ENCODE measurements at regions not wholly inside any gene's neighbourhood (a gene's known extent, or its start where the extent isn't known, plus 50 kb on each side); places are given as distances from the start of the nearest gene placed in this dataset.
"Not testable (repeated sequence)": the region's sequence is repeated elsewhere in the genome, so short reads cannot be mapped to it uniquely, and the experiment has no call there.

DNA sequence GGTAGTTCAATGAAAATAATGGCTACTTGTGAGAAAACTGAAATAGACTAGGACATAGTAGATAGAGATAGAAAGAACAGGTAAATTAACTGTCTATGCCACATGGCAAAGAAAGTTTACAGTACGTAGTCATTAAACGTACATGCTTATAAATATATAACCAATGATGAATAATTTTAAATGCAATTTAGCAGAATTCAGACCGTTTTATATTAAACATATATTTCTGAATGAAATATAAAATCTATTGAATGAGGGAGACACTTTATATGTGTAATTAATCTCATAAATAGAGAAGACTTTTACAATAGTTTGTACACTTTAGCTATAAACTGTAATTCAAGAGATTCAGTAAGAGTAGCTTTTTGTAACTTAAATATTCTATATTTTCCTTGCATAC lies 124.4 kb upstream of the VPREB1 start:
- no peak for DNase-seq (ENCODE audit: low read depth, low spot score)

DNA sequence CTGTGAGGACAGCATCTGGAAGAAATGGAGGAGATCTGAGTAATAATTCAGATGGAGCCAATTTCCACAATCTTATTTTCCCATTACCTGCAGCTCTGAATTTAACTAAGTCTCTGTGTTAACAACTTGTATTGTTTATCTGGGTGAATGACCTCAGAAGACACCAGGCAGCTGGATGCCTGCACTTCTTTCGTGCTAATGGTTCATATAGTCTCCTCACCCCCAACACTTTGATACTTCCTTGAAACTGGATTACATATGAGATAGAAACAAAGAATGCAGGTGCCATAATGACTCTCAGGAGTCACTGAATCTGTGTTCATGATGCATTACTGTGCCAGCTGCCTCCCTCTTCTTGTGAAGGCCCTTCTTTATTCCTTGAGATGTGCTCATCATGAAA lies 125.6 kb upstream of the VPREB1 start:
- DNase-seq (ENCODE audit: low read depth, low spot score) = no peak

DNA sequence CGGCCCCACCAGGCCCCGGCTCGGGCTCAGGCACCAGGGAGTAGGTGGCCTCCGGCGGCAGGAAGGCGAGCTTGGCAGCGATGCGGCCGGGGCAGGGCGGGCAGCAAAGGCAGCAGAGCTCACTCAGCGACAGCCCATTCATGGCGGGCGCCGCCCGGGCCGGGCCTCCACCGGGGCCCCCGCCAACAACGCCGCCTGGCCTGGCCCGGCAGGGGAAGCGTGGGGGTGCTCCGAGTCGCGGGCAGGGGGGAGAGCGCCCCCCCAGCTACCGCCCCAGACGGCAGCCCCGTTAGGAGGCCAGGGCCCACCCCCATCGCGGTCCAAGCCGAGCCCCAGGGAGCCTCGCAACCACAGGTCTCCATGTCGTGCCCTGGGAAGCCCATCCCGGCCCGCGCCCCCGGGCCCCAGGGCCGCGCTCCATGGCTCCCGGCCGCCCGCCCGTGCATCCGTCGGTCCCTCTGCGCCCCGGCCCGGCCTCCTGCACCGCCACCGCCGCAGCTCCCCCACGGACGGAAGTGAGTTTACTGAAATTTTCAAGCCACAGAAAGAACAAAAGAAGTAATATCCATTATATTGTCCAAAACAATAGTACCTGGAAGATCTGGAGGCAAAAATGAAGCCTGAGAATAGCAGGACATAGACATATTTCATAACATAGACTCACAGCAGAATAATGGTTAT lies 126.6 kb upstream of the VPREB1 start:
- DNase-seq (ENCODE audit: low read depth, low spot score) = not testable (repeated sequence)

DNA sequence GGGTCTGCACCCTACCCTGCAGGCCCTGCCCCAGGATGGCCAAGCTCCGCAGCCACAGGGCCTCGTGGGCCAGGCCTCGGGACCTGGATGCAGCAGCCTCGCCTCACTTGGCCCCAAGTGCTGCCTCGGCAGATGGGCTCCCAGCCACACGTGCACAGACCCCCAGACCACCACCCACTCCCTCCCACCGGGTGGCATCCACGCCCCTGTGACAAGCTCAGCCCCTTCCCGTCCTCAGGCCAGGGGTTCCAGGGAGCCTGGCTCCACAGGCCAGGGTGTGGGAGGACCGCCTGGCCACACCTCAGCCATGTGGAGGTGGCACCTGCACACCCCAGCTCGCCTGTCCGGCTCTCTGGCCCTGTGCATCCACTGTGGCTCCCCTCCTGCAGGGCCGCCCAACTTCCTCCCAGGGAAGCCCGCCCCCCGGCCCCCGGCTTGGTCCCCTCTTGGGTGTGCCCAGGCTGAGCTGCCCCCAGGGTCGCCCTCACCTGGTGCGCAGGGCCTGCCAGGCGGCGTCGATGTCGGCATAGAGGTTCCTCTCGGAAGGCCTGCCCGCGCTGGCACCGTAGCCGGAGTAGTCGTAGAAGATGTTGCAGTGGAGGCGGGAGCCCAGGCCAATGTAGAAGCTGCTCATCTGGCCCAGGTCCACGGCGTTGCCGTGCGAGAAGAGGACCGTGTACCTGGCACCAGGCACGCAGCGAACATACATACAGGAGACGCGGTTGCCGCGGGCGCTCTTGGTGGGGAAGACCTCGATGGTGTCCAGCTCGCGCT lies 127.4 kb upstream of the VPREB1 start:
- DNase-seq (ENCODE audit: low read depth, low spot score) = not testable (repeated sequence)

DNA sequence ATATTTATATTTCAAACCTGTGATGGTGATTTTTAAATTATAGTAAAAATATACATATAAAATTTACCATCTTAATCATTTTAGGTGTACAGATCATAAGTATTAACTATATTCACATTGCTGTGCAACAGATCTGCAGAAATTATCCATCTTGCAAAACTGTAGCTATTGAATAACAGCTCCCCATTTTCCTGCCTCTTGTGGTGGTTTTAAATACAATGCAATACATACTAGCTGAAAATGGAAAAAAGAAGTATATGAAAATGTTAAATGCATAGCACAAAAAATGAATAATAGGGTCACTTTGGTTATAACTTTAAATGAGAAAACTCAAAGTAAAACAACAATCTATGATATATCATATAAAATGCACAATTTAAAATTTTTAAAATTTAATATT lies 130.9 kb upstream of the VPREB1 start:
- DNase-seq (ENCODE audit: low read depth, low spot score) = no peak

DNA sequence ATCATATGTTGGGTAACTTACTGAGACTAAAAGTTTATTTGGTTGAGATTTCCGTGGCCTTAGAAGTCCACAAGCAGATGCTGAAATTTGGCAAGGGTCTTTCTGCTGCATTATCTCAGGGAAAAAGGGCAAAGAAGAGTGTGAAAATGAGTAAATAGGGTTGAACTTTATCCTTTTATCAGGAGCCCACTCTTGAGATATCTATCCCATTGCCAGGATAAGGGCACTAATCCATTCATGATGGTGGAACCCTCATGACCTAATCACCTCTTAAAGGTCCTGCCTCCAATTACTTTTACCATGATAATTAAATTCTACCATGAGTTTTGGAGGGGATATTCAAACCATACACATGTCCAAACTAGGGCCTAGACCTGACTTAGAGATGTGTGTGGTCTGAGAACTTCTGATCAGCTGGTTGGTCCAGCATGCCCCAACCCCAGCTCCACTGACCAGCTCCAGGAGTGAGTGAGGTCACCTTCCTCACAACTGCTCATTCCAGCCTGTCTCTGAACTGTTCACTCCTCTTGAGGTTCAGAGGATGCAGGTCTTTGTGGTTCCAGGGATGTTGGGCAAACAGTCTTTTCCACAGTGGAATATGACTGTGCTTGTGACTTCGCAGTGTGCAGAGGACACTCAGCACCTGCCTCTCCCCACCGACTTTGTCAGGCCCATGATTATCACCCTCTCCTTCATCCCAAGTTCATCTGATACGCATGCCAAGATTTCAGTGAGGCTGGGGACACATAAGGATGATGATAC lies 130.1 kb upstream of the TOP3B start:
- DNase-seq (ENCODE audit: low read depth, low spot score) = no peak

DNA sequence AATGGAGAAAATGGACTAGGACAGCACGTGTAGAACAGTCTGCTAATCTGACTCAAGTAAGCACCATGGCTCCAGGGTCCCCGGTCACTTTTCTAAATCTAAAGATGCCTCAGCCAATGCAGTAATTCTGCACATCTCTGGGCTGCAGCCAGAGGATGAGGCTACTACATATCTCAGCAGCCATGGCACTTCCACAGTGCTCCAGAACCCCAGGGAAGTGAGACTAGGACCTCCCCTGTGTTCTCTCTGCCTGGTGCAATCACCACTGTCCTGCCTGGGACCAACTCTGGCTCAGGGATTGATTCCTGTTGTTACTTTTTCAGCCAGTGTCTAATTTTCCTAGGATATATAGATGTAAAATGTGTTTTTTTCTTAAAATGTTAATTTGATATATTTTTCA lies 129.4 kb upstream of the TOP3B start:
- DNase-seq (ENCODE audit: low read depth, low spot score) = no peak

DNA sequence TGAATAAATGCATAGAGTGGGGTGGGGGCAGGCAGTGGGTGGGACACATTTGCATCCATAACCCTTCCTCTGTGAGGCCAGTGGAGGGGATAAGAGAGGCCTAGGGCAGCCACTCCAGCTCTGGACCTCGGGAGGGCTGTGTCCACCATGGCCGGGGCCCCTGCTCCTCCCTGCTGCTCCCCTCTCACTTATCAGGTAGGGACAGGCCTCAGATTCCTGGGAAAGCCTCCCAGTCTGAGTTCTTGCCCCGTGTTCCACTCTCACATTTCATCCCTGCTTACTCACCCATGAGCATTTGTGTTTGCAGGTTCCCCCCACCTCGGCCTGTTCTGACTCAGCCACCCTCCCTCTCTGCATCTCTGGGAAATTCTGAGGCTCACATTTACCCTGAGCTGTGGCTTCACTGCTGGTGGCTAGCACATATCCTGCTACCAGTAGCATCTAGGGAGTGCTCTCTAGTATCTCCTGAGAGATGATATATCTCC lies 128.7 kb upstream of the TOP3B start:
- DNase-seq (ENCODE audit: low read depth, low spot score) = no peak

DNA sequence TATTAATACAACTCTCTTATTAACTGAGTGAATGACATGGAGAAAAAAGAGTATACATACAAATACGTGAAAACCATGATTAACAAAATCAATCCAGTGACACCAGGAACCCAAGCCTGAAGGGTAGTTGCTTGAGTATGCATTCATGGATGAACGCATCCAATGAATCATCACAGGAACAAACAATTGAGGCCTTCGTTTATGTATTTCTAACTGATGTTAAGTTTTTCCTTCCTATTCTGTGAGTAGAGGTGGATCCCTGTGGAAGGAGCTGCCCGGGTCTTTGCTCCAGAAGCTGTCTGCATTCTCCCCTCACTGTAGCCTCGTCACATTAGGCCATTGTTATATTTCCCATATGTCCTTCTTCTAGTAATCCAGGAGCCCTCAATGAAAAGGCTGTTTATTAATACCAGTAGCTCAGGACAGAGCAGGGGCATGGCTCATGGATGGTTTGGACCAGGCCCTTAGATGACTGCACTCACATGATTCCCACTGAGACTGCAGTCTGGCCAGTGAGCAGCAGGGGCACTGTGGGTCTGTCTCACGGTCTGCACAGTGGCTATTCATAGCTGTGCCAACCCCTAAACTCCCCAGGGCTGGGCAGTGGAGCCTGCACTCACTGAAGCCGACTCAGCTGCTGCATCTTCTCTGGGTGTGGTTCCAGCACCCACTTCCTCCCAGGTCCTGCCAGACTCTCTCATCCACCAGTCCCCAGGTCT lies 128.1 kb upstream of the TOP3B start:
- DNase-seq (ENCODE audit: low read depth, low spot score) = no peak

DNA sequence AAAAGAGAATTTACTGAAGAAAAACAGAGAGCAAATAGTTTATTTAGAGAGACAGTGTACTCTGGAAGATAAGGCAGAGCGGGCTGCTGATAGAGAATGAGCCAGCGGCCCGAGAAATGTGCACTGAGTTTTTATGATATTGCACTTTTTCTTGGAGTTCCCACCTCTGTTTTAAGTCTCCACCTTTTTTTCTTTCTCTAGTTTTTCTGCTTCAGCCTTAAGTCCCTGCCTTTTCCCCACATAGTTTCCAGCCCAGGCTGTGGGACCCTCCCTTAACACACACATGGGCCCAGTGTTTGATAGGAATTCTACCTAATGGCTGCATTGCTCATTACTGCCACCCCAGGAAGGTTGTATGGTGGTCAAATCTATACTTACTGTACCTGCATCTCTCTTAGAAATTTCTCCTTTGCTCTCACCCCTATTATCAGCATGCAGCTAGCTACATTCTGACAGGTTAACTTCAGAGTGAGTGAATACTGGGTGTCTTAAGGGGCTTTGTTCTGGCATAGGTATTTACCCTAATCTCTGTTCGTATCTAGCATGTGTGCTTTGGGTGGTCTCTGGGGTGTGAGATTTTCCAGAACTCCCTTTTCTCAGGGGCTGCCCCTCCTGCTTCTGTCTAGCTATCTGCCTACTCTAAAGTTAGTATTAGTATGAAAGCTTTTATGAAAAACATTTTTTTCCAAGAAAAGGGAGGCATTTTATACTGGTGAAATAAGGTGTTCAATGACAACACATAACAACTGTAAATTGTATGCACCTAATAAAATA lies 127.3 kb upstream of the TOP3B start:
- no peak for DNase-seq (ENCODE audit: low read depth, low spot score)

DNA sequence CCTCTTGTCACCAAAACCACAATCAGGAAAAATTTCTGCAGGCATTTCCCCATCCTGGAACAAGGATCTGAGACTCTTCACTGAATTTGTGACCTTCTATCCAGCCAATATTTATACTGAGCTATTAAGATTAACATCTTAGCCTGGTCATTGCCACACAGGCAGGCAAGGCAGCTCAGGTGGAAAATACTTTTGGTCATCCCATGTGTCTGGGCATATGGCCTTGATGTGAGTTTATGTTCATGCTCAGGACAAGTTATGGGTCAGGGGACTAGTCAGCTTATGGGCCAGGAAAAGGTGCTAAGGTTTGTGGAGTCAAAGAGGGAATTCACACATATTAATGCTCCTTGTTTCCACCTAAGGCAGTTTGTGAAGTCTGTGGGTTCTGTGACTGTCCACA lies 124.3 kb upstream of the TOP3B start:
- no peak for DNase-seq (ENCODE audit: low read depth, low spot score)

DNA sequence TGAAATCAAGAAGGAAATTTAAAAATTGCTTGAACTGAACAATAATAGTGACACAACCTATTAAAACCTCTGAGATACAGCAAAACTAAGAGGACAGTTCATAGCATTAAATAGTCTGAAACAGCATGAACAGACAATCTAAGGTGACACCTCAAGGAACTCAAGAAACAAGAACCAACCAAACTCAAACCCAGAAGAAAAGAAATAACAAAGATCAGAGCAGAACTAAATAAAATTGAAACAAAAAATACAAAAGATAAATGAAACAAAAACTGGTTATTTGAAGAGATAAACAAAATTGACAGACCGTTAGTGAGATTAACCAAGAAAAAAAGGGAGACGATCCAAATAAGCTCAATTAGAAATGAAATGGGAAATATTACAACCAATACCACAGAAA lies 122.8 kb upstream of the TOP3B start:
- no peak for DNase-seq (ENCODE audit: low read depth, low spot score)

DNA sequence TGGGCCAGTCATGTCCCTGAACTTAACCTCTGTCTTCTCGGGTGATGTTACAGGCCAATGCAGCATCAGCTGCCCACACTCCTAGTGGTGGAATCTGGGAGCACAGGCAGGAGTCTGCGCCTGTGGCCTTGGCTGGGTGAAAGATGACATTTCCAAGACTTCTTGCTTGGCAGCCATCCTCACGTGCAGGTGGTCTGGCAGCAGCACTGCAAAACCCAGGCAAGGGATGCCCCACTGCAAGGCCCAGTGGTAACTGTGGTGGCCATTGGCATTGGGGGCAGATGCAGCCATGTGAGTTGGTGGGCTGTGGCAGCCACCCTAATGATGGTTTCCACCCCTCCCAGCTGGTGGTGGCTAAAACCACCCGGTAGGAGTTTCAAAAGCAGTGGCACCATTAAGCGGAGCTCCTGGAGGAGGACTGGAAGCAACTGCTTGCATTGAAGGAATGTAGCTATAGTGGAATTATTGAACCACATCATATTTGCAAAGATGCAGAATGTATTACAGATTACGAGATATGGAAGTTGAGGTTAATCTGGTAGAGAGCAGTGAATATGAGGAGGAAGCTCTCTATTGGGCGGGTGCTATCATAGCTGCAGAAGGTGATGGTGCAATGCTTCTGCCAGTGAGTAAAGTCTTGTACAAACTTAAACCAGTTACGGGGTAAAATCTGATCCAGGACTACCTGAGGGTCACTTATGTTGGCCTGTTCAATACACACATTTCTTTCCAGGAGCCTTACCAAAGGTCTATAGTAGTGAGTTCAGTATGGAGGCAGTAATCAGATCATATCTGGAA lies 120.7 kb upstream of the TOP3B start:
- DNase-seq (ENCODE audit: low read depth, low spot score) = no peak

DNA sequence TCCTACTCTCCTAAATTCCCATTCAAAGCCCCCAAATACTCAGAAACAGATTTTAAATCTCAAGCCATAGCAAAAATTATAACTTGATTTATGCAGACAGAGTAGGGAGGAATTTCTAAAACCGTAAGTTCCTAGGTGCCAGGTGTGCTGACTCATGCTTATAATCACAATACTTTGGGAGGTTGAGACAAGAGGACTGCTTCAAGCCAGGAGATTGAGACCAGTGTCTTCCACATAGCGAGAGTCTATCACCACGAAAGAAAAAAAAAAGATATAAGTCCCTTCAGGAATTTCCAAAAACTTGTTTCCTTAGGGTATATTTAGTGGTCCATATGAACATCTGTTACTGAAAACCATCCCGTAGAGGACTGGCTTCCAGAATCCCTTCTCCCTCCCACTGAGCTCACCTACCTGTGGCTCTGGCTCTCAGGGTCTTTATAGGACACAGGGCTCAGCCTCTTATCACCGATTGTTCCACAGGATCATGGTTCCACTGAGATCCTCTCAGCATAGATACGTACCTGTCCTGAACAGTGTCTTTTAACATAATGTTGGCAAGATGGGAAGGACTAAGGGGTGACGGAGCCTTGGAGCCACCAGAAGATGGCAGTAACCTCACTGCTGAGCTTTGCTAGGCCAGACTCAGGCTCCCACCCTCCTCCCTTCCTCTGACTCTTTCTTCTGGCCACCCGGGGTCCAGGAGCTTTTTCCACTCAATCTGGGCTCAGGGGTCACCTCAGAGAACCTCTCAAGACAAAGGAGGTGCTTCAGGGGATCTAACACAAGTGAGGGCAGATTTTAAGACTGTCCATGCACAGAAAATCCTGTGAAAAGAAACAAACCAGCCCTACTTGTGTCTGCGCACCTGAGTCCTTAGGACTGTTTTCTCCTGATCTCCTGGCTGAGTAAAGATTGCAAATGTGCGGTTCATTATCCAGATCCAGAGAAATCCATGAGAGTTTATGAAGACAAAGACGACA lies 117.5 kb upstream of the TOP3B start:
- no peak for DNase-seq (ENCODE audit: low read depth, low spot score)

DNA sequence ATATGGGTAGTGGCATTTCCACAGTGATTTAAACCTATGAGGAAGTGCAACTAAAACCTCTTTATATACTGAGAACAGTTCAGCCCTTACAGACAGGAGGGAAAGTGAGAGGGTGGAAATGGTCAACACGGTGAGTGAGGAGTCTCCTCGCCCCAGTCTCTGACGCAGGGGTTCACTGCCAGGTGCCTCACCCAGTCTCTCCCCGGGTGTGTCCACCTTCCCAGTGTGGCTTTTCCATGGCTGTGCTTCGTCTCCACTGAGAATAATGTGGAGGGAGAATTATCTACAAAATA lies 116.6 kb upstream of the TOP3B start:
- DNase-seq (ENCODE audit: low read depth, low spot score) = no peak

DNA sequence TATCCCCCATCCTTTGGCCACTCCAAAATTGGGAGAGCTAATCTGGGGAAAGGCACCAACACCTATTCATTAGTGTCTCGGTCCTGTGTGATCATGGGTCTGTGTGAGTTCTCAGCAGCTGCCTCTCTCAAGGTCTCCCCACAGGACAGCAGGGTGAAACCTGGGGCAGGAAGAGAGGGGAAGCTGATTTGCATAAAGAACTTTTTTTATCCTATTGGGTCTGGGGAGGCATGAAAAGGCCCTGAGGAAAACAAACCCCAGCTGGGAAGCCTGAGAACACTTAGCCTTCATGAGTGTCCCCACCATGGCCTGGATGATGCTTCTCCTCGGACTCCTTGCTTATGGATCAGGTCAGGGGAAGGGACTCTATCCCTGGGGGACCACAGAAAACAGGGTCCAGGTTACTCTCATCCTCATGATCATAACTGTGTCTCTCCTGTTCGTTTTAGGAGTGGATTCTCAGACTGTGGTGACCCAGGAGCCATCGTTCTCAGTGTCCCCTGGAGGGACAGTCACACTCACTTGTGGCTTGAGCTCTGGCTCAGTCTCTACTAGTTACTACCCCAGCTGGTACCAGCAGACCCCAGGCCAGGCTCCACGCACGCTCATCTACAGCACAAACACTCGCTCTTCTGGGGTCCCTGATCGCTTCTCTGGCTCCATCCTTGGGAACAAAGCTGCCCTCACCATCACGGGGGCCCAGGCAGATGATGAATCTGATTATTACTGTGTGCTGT lies 116.0 kb upstream of the TOP3B start:
- no peak for DNase-seq (ENCODE audit: low read depth, low spot score)

DNA sequence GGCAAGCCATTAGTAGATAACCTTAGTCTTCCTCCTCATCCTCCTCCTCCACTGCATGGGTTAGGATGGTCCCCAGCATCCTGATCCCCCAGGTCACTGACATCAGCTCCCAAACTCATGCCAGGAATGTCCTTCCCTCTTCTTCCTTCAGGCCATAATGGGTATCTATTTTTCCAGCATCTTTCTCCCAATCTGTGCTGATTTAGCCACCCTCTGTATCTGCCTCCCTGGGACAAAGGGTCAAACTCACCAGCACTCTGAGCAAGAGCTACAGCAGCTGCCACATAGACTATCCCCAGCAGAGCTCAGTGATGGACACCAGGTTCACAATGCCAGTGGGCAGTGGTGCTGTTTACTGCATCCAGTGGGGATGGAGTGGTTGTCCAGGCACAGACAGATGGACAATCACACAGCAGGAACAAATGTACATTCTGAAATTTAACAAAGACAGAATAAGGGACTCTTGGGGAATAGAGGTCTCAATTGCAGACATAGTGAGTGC lies 115.2 kb upstream of the TOP3B start:
- no peak for DNase-seq (ENCODE audit: low read depth, low spot score)

DNA sequence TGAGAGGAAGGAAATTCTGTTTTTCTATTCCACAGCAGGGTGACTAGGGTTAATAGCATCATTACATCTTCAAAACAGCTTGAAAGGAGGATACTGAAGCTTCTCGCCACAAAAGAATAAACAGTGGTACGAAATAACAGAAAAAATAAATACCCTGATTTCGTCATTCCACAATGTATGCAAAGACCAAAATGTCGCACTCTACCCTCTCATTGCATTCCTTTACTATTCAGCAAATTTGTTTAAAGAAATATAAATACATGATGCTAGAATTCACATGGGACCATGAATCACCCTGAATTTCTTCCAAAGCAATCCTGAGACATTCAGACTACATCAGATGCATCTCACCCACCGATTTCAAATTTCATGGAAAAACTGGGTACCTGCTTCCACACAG lies 112.3 kb upstream of the TOP3B start:
- no peak for DNase-seq (ENCODE audit: low read depth, low spot score)
